Activated T-helper 1 cell treated with anti-CD3 and anti-CD28 coated beads, Interleukin-12 subunit alpha, Interleukin-12 subunit beta, Interleukin-2, Interleukin-4 antibody, amounts not matched to agents 30 ng/mL and 10 ng/mL and 1 ng/mL, durations not matched to agents 14 hours and 24 hours and 36 hours (primary cell): ENCODE measurements at regions not wholly inside any gene's neighbourhood (a gene's known extent, or its start where the extent isn't known, plus 50 kb on each side); places are given as distances from the start of the nearest gene placed in this dataset.

ENCODE experiments used
- DNase-seq: peaks from one replicate; pipeline ENCODE4 v3.0.0; 2021; ENCODE audit warnings: low spot score
- H3K27ac Mint-ChIP-seq: one replicate; pipeline ENCODE4 v1.8.0; 2021; ENCODE audit warnings: mild to moderate bottlenecking, mixed read lengths
- H3K27me3 Mint-ChIP-seq: one replicate; pipeline ENCODE4 v1.8.0; 2022; ENCODE audit warnings: mild to moderate bottlenecking, moderate library complexity, mixed read lengths; ENCODE audit not compliant: insufficient read depth
- H3K36me3 Mint-ChIP-seq: one replicate; pipeline ENCODE4 v1.8.0; 2021; ENCODE audit warnings: low read depth, mixed read lengths
- H3K4me1 Mint-ChIP-seq: one replicate; pipeline ENCODE4 v1.8.0; 2021; ENCODE audit warnings: low read depth, mixed read lengths
- H3K4me3 Mint-ChIP-seq: one replicate; pipeline ENCODE4 v1.8.0; 2021; ENCODE audit warnings: mild to moderate bottlenecking, moderate library complexity, mixed read lengths
- H3K9me3 Mint-ChIP-seq: one replicate; pipeline ENCODE4 v1.8.0; 2021; ENCODE audit warnings: mixed read lengths
- intact Hi-C: fragments of 100-400 bp; cut with micrococcal nuclease; formaldehyde crosslinking; loops from one replicate; pipeline ENCODE4 v1.15.1; 2024

- intact Hi-C loops: no loop called here
- no peak overlapping the region for H3K4me3 Mint-ChIP-seq
- H3K27me3 Mint-ChIP-seq: peaks cover 20% of the 10 kb centered on the region
- no peaks in the 10 kb centered on the region for H3K9me3 Mint-ChIP-seq
- DNase-seq: no peak
- H3K36me3 Mint-ChIP-seq: no peaks in the 10 kb centered on the region
- H3K4me1 Mint-ChIP-seq: no peaks in the 10 kb centered on the region
- no peak overlapping the region for H3K27ac Mint-ChIP-seq
Observed at GRCh38 chr13:24004971-24005370, 107.7 kb upstream of the C1QTNF9B start.

- no peaks in the 10 kb centered on the region for H3K4me1 Mint-ChIP-seq
- intact Hi-C loops: no loop called here
- H3K27me3 Mint-ChIP-seq: peaks cover 22% of the 10 kb centered on the region
- H3K4me3 Mint-ChIP-seq: no peak overlapping the region
- H3K9me3 Mint-ChIP-seq: no peaks in the 10 kb centered on the region
- no peak overlapping the region for H3K27ac Mint-ChIP-seq
- no peak for DNase-seq
- no peaks in the 10 kb centered on the region for H3K36me3 Mint-ChIP-seq
Observed at GRCh38 chr13:24005755-24006281, 108.5 kb upstream of the C1QTNF9B start.

DNA sequence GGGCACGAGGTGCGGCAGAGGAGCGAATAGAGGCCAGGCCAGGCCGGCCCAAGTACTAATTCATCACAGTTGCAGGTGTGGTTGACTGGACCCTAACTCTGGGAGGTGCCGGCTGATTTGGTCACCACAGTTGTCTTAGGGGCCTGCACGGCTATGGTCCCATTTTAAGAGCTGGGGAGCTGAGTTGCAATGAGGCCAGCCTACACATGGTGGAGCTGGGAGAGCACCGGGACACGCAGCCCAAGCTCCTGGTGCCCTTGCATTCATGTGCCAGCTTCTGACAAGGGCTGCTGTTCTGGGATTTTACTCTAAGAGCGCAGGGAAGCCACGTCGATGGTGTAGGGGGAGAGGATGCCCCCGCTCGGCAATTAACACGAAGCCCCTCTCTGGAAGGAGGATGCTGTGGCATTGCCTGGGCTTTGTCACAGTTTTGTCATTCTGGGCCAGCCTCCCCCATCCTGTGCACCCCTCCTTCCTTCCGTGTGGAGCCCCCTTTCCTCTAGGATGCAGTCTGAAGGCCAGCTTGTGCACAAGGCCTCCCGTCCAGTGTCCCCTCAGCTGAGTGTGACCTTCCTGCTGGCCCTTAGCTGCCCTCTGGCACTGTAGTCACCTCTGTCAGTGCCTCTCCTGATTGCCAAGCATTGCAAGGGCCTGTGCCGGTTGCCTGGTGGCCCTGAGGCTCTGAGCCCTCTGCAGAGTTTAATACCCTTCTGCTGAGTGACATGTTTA, 109.4 kb upstream of the C1QTNF9B start:
- Mint-ChIP-seq H3K27ac (no peak overlapping the region), H3K4me1 (no peaks in the 10 kb centered on the region)
- intact Hi-C loops: no loop called here

DNA sequence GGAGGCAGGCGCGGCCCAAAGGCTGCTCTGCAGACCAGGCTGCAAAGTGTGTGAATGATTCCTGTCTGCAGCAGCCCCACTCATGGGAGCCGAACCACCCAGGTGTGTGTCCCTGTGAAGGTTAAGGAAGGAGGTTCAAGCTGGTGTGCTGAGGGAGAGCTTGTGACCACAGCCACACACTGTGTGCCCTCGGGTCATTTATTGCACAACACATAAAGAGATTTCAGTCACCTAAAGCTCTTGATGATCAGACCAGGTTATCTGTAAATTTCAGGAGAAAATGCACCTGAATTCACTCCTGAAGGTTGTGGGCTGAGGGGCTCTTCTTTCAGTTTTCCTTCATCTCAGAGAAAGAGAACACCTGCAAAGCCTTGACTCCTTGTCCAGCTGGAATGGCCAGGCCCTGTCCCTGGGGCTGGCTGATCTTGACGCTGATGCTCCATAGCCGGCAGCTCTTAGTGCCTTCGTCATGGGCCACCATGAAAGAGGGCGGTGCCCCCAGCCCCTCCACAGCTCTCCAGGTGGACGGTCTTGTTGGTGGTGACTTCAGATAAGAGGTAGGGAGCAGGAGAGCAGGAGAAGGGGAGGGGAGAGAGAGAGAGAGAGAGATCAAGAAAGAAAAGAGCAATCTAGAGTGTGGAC, 110.8 kb upstream of the C1QTNF9B start:
- Mint-ChIP-seq H3K4me1 (no peaks in the 10 kb centered on the region), H3K27ac (no peak overlapping the region), H3K27me3 (peaks cover 23% of the 10 kb centered on the region), H3K9me3 (no peaks in the 10 kb centered on the region), H3K36me3 (no peaks in the 10 kb centered on the region), H3K4me3 (no peak overlapping the region)
- DNase-seq: no peak
- intact Hi-C loops: no loop called here

More for the DNA sequence above, 109.4 kb upstream of the C1QTNF9B start:
- Mint-ChIP-seq H3K36me3 (no peaks in the 10 kb centered on the region), H3K9me3 (no peaks in the 10 kb centered on the region), H3K27me3 (peaks cover 22% of the 10 kb centered on the region), H3K4me3 (no peak overlapping the region)
- DNase-seq: no peak

GRCh38 chr13:24008679-24009078, 111.4 kb upstream of the C1QTNF9B start:
- Mint-ChIP-seq H3K27ac (no peak overlapping the region), H3K27me3 (peaks cover 23% of the 10 kb centered on the region), H3K4me3 (no peak overlapping the region), H3K36me3 (no peaks in the 10 kb centered on the region), H3K9me3 (no peaks in the 10 kb centered on the region), H3K4me1 (no peaks in the 10 kb centered on the region)
- no peak for DNase-seq
- intact Hi-C loops: no loop called here

GRCh38 chr13:24011266-24011665, 114.0 kb upstream of the C1QTNF9B start:
- no peak for DNase-seq
- Mint-ChIP-seq H3K9me3 (no peaks in the 10 kb centered on the region), H3K27ac (no peak overlapping the region), H3K4me1 (no peaks in the 10 kb centered on the region), H3K36me3 (no peaks in the 10 kb centered on the region), H3K4me3 (no peak overlapping the region), H3K27me3 (peaks cover 15% of the 10 kb centered on the region)
- intact Hi-C loops: no loop called here

- H3K4me3 Mint-ChIP-seq: no peak overlapping the region
- no peaks in the 10 kb centered on the region for H3K9me3 Mint-ChIP-seq
- no peak for DNase-seq
- intact Hi-C loops: no loop called here
- H3K4me1 Mint-ChIP-seq: no peaks in the 10 kb centered on the region
- no peaks in the 10 kb centered on the region for H3K36me3 Mint-ChIP-seq
- peaks cover 15% of the 10 kb centered on the region for H3K27me3 Mint-ChIP-seq
- no peak overlapping the region for H3K27ac Mint-ChIP-seq
Observed at GRCh38 chr13:24012648-24013047, 115.3 kb upstream of the C1QTNF9B start.

DNA sequence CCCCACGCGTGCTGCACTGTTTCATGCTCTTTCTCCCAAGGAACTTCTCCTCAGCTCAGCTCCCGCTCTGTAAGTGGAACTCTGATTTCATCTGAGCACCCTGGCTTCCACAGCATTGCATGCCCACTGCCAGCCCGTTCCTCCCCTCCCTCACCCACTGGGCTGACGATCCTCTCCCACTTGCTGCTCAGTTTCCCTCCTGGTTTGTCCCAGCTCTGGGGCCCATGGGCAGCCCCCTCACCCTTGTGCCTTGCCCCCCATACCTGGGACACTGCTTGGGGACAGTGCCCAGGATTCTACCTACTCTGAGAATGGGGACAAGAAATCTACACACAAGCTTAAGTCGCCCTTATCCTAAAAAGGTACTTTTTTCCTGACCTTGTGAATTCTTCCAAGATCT, 115.9 kb upstream of the C1QTNF9B start:
- intact Hi-C loops: no loop called here
- Mint-ChIP-seq H3K4me1 (no peaks in the 10 kb centered on the region), H3K36me3 (no peaks in the 10 kb centered on the region), H3K9me3 (no peaks in the 10 kb centered on the region), H3K4me3 (no peak overlapping the region), H3K27me3 (peaks cover 15% of the 10 kb centered on the region), H3K27ac (no peak overlapping the region)
- DNase-seq: no peak

- Mint-ChIP-seq H3K9me3 (no peaks in the 10 kb centered on the region), H3K27me3 (peaks cover 2% of the 10 kb centered on the region), H3K4me3 (no peak overlapping the region), H3K36me3 (no peaks in the 10 kb centered on the region), H3K27ac (no peak overlapping the region), H3K4me1 (no peaks in the 10 kb centered on the region)
- no peak for DNase-seq
- intact Hi-C loops: no loop called here
Observed at GRCh38 chr13:24016046-24016445, 118.7 kb upstream of the C1QTNF9B start.

DNA sequence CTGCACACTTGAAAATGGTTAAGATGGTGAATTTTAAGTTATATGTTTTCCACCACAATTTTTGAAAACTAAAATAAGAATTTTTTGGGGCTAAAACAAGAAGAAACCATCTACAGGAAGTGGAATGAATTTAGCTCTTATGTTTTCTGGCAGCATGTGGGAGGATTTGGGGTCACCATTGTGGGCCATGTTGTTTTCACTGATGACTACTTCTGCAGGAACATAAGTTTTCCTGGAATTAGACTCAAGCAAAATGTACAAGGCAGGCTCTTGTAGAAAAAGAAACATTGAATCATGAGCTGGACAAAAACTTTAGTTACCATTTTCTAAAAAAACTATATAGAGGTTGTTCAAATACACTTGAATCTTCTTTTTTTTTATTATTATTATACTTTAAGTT, 125.3 kb upstream of the C1QTNF9B start:
- H3K36me3 Mint-ChIP-seq: no peaks in the 10 kb centered on the region
- H3K4me1 Mint-ChIP-seq: peaks cover 6% of the 10 kb centered on the region
- H3K9me3 Mint-ChIP-seq: no peaks in the 10 kb centered on the region
- H3K27ac Mint-ChIP-seq: peak overlapping the region; percentile 61
- H3K27me3 Mint-ChIP-seq: peaks cover 3% of the 10 kb centered on the region
- H3K4me3 Mint-ChIP-seq: no peak overlapping the region
- no peak for DNase-seq
- intact Hi-C loops: no loop called here

GRCh38 chr13:24023073-24023472, 125.8 kb upstream of the C1QTNF9B start:
- intact Hi-C loops: no loop called here

GRCh38 chr13:24027494-24027893, 130.2 kb upstream of the C1QTNF9B start:
- no peak for DNase-seq
- peaks cover 3% of the 10 kb centered on the region for H3K4me1 Mint-ChIP-seq
- no peak overlapping the region for H3K27ac Mint-ChIP-seq
- intact Hi-C loops: no loop called here
- H3K9me3 Mint-ChIP-seq: no peaks in the 10 kb centered on the region
- no peak overlapping the region for H3K4me3 Mint-ChIP-seq
- H3K27me3 Mint-ChIP-seq: peaks cover 27% of the 10 kb centered on the region
- H3K36me3 Mint-ChIP-seq: peaks cover 1% of the 10 kb centered on the region

More at GRCh38 chr13:24023073-24023472, 125.8 kb upstream of the C1QTNF9B start:
- Mint-ChIP-seq H3K27ac (no peak overlapping the region), H3K27me3 (peaks cover 6% of the 10 kb centered on the region), H3K4me1 (peaks cover 6% of the 10 kb centered on the region), H3K36me3 (no peaks in the 10 kb centered on the region), H3K4me3 (no peak overlapping the region), H3K9me3 (no peaks in the 10 kb centered on the region)
- no peak for DNase-seq

DNA sequence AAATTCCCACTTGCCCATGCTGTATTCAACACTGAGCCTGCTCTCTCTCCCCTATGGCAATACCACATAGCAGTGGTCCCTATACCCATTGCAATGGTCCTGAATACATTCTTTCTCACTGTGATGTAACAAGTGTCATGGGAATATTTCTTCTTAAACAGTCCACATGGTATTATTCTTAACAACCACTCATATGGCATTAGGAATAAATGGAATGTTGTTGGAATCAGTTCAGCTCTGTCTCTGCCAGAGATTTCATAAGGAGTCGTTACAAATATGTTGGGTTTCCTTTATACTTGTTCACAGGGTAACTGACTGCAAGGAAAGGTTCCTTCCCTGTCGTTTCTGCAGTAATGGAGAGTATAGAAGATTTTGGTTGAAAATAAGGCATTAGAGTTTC, 128.3 kb upstream of the SPATA13 start:
- no peak overlapping the region for H3K4me3 Mint-ChIP-seq
- H3K36me3 Mint-ChIP-seq: peaks cover 1% of the 10 kb centered on the region
- no peak for DNase-seq
- H3K9me3 Mint-ChIP-seq: no peaks in the 10 kb centered on the region
- no peaks in the 10 kb centered on the region for H3K4me1 Mint-ChIP-seq
- H3K27me3 Mint-ChIP-seq: peaks cover 30% of the 10 kb centered on the region
- intact Hi-C loops: no loop called here
- no peak overlapping the region for H3K27ac Mint-ChIP-seq
